Tibial nerve (tissue), 3 donors: ENCODE measurements at regions not wholly inside any gene's neighbourhood (a gene's known extent, or its start where the extent isn't known, plus 50 kb on each side); places are given as distances from the start of the nearest gene placed in this dataset.

ENCODE experiments used
- POLR2A ChIP-seq, 2 donors: fragments of 450-650 bp; IDR thresholded peaks; one replicate each; pipeline ENCODE4 v1.6.1; 2017; ENCODE audit warnings: antibody characterized with exemption in 2 of 2, mild to moderate bottlenecking in 2 of 2, moderate library complexity in 2 of 2
- TF ChIP-seq, protein P1 (sequence below), 5 experiments: fragments of 200-600 bp in 3 of 5; fragments of 450-650 bp in 2 of 5; sonication (generic) in 3 of 5; IDR thresholded peaks; one replicate each; pipeline ENCODE4 v1.5.1; 2016 to 2019; ENCODE audit warnings: antibody characterized with exemption in 5 of 5, mild to moderate bottlenecking in 3 of 5, moderate library complexity in 2 of 5

DNA sequence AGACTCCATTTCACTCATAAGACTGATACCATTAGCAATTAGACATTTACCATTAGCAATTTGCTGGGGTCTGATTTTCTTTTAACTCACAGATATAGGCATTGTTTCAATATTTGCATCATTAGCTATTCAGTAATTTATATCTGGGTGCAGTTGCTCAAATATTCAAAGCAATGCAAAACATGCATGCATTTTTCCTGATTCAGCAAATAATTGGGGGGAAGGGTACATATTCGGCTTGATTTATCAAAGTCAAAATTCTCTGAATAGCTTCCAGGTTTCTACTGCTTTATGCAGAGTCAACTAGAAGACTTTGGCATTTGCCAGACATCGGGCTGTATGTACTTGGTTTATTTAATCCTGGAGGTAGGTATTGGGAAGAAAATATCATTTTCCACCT, 315.6 kb upstream of the NR2F2 start:
- TF ChIP-seq, protein P1, sequence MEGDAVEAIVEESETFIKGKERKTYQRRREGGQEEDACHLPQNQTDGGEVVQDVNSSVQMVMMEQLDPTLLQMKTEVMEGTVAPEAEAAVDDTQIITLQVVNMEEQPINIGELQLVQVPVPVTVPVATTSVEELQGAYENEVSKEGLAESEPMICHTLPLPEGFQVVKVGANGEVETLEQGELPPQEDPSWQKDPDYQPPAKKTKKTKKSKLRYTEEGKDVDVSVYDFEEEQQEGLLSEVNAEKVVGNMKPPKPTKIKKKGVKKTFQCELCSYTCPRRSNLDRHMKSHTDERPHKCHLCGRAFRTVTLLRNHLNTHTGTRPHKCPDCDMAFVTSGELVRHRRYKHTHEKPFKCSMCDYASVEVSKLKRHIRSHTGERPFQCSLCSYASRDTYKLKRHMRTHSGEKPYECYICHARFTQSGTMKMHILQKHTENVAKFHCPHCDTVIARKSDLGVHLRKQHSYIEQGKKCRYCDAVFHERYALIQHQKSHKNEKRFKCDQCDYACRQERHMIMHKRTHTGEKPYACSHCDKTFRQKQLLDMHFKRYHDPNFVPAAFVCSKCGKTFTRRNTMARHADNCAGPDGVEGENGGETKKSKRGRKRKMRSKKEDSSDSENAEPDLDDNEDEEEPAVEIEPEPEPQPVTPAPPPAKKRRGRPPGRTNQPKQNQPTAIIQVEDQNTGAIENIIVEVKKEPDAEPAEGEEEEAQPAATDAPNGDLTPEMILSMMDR (IDR thresholded peaks at IDR 0.05): no peak
- no peak for TF ChIP-seq POLR2A (IDR thresholded peaks at IDR 0.05)
